ENCODE measurements at regions not wholly inside any gene's neighbourhood (a gene's known extent, or its start where the extent isn't known, plus 50 kb on each side); places are given as distances from the start of the nearest gene placed in this dataset.
"Not testable (repeated sequence)": the region's sequence is repeated elsewhere in the genome, so short reads cannot be mapped to it uniquely, and the experiment has no call there.

DNA sequence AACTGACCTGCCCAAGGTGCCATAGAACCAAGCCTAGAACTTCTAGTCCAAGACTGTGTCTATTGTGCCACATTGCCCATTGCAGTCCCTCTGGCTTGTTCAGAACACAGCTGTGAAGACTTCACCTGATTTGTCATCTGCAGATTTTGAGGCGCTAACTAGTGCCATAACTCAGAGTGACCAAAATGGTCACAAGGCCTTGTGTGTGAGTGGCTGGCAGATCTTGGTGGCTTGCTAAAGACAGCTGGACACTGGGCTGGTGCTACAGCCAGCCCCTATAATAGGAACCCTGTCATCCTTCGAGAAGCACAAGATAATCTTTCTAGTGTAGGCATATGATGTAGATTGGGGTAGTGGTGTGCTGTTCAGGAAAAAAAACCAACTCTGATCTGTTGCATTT lies 63.7 kb upstream of the IFNLR1 start:
- H3K4me3 ChIP-seq (ENCODE audit: low read depth, low read length): no peak overlapping the region
- TF ChIP-seq CTCF (IDR thresholded peaks at IDR 0.05; ENCODE audit: low read depth, low read length, missing control alignments): no peak
- no peak for DNase-seq (ENCODE audit: low read depth)

- no peak for TF ChIP-seq CTCF (IDR thresholded peaks at IDR 0.05; ENCODE audit: low read depth, low read length, missing control alignments)
- H3K4me3 ChIP-seq (ENCODE audit: low read depth, low read length): no peak overlapping the region
- DNase-seq (ENCODE audit: low read depth): no peak
Observed at GRCh38 chr1:24250224-24250623, 63.1 kb upstream of the IFNLR1 start.

- no peak for TF ChIP-seq CTCF (IDR thresholded peaks at IDR 0.05; ENCODE audit: low read depth, low read length, missing control alignments)
- no peak overlapping the region for H3K4me3 ChIP-seq (ENCODE audit: low read depth, low read length)
- no peak for DNase-seq (ENCODE audit: low read depth)
Observed at GRCh38 chr1:24248859-24249258, 61.8 kb upstream of the IFNLR1 start.

DNA sequence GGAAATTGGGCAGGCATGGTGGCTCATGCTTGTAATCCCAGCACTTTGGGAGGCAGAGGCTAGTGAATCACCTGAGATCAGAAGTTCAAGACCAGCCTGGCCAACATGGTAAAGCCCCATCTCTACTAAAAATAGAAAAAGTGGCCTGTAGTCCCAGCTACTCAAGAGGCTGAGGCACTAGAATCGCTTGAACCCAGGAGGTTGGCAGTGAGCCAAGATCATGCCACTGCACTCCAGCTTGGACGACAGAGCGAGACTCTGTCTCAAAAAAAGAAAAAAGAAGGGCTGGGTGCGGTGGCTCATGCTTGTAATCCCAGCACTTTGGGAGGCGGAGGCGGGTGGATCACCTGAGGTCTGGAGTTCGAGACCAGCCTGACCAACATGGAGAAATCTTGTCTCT lies 60.2 kb upstream of the IFNLR1 start:
- H3K4me3 ChIP-seq (ENCODE audit: low read depth, low read length); DNase-seq (ENCODE audit: low read depth): not testable (repeated sequence)

DNA sequence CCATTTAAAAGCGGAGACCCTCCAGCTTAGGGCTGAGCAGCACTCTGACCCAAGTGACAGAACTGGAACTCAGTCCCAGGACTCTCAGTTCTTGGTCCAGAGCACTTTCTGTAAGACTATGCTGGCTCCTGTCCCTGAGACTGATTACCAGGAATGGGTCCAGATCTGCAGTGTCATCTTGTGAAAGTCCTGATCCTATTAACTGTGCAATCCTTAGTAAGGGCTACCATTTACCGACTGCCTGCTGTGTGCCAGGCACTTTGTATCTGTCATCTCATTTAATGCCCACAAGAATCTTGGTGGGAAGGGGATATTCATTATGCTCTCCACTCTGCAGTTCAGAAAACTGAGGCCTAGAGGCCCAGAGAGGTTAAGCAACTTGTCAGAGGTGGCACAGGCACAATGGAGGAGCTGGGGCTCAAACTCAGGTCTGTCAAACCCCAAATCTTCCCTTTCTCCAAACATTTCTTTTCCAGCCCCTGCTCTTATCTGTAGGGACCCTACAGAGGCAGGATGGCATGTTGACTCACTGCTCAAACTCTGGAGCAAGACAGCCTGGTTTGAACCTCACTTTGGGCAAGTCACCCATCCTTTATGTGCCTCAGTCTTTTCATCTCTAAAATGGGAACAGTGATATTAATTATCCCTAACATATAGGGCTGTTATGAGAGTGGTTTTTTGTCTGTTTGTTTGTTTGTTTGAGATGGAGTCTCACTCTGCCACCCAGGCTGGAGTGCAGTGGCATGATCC lies 57.6 kb upstream of the IFNLR1 start:
- no peak overlapping the region for H3K4me3 ChIP-seq (ENCODE audit: low read depth, low read length)
- DNase-seq (ENCODE audit: low read depth): no peak
- no peak for TF ChIP-seq CTCF (IDR thresholded peaks at IDR 0.05; ENCODE audit: low read depth, low read length, missing control alignments)

GRCh38 chr1:24237750-24238395 lies 50.8 kb upstream of the IFNLR1 start:
- no peak overlapping the region for H3K4me3 ChIP-seq (ENCODE audit: low read depth, low read length)
- TF ChIP-seq CTCF (IDR thresholded peaks at IDR 0.05; ENCODE audit: low read depth, low read length, missing control alignments): no peak
- no peak for DNase-seq (ENCODE audit: low read depth)

GRCh38 chr1:24236789-24237371 lies 49.8 kb upstream of the IFNLR1 start:
- no peak for DNase-seq (ENCODE audit: low read depth)
- no peak overlapping the region for H3K4me3 ChIP-seq (ENCODE audit: low read depth, low read length)
- TF ChIP-seq CTCF (IDR thresholded peaks at IDR 0.05; ENCODE audit: low read depth, low read length, missing control alignments): no peak
